GM18868 (cell line): ENCODE measurements at regions not wholly inside any gene's neighbourhood (a gene's known extent, or its start where the extent isn't known, plus 50 kb on each side); places are given as distances from the start of the nearest gene placed in this dataset.
A peak's percentile ranks its signal among the peaks of the same experiment; 100 is the strongest.

Source experiments
- ATAC-seq: cut with Tn5 transposase; IDR thresholded peaks from one replicate; pipeline ENCODE4 v1.9.1; 2021; ENCODE audit warnings: mild to moderate bottlenecking, moderate library complexity; ENCODE audit not compliant: unreplicated experiment

GRCh38 chr4:123259676-123260646 lies 136.6 kb upstream of the SPRY1 start:
- peak; percentile 33 for ATAC-seq

- no peak for ATAC-seq
Measured at GRCh38 chr4:123260653-123261052, 135.9 kb upstream of the SPRY1 start.

- no peak for ATAC-seq
Measured at GRCh38 chr4:123262080-123262479, 134.5 kb upstream of the SPRY1 start.

GRCh38 chr4:123265443-123265842 lies 131.2 kb upstream of the SPRY1 start:
- no peak for ATAC-seq

- no peak for ATAC-seq
Measured at GRCh38 chr4:123266221-123266620, 130.4 kb upstream of the SPRY1 start.

GRCh38 chr4:123278755-123279154 lies 117.8 kb upstream of the SPRY1 start:
- ATAC-seq, result no peak

GRCh38 chr4:123283371-123283895 lies 113.2 kb upstream of the SPRY1 start:
- no peak for ATAC-seq

GRCh38 chr4:123284168-123284567 lies 112.4 kb upstream of the SPRY1 start:
- ATAC-seq, result no peak

GRCh38 chr4:123286903-123287466 lies 109.6 kb upstream of the SPRY1 start:
- no peak for ATAC-seq

- ATAC-seq, result no peak
Measured at GRCh38 chr4:123288309-123289025, 108.1 kb upstream of the SPRY1 start.

GRCh38 chr4:123291329-123291728 lies 105.3 kb upstream of the SPRY1 start:
- no peak for ATAC-seq

GRCh38 chr4:123297836-123298235 lies 98.8 kb upstream of the SPRY1 start:
- no peak for ATAC-seq

- ATAC-seq, result no peak
Measured at GRCh38 chr4:123298261-123298660, 98.3 kb upstream of the SPRY1 start.

- no peak for ATAC-seq
Measured at GRCh38 chr4:123298801-123299200, 97.8 kb upstream of the SPRY1 start.

GRCh38 chr4:123299212-123299691 lies 97.3 kb upstream of the SPRY1 start:
- peak; percentile 46 for ATAC-seq

- ATAC-seq, result no peak
Measured at GRCh38 chr4:123300222-123301039, 96.2 kb upstream of the SPRY1 start.

- ATAC-seq, result no peak
Measured at GRCh38 chr4:123301923-123302322, 94.7 kb upstream of the SPRY1 start.

GRCh38 chr4:123304151-123304964 lies 92.2 kb upstream of the SPRY1 start:
- no peak for ATAC-seq

GRCh38 chr4:123305736-123306135 lies 90.9 kb upstream of the SPRY1 start:
- ATAC-seq, result no peak

- ATAC-seq, result no peak
Measured at GRCh38 chr4:123306769-123307168, 89.8 kb upstream of the SPRY1 start.
